COLO668 (cell line): ENCODE measurements at regions not wholly inside any gene's neighbourhood (a gene's known extent, or its start where the extent isn't known, plus 50 kb on each side); places are given as distances from the start of the nearest gene placed in this dataset.
"Not testable (repeated sequence)": the region's sequence is repeated elsewhere in the genome, so short reads cannot be mapped to it uniquely, and the experiment has no call there.

Source experiments
- DNase-seq: peaks from one replicate; lab custom pipeline; 2025; ENCODE audit not compliant: unreplicated experiment; lab: John Stamatoyannopoulos, UW

DNA sequence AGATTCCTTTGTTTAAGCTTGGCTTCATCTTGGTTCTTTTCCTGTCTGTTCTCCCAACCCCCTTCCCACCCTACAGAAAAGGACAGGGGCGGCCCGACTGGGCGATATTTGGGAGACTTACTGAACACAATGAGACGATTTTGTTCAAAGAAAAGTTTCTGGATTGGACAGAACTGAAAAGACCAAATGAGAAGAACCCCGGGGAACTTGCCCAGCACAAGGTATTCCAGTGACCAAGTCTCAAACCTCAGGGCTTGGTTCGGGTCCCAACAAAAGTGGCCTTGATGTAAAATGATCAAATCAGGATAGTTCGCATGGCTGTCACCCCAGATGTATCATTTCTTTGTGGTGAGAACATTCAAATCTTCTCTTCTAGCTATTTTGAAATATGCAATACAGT lies 73.9 kb upstream of the LYZL2 start:
- DNase-seq = not testable (repeated sequence)

GRCh38 chr10:30702860-30703259 lies 73.3 kb upstream of the LYZL2 start:
- no peak for DNase-seq

- no peak for DNase-seq
Observed at GRCh38 chr10:30701451-30702173, 72.1 kb upstream of the LYZL2 start.

DNA sequence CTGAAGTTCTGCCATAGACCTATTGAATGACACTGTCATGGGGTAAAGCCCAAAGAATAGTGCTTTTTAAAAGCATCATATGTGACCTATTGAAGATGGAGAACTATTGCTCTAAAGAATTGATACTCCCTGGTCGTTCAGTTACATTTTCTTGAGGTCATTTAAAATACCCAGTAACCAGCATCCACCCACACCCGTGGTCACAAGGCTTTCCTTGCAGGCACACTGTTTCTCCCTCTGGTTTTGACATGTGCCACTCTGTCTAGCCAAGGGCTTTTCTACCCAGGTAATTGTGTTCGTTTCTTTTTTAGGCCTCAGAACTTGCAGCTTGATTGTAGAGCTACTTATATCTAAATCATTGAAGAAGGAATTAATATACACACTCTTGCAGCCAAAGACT lies 68.3 kb upstream of the LYZL2 start:
- no peak for DNase-seq

GRCh38 chr10:30697221-30697620 lies 67.7 kb upstream of the LYZL2 start:
- not testable (repeated sequence) for DNase-seq

GRCh38 chr10:30696416-30697185 lies 67.0 kb upstream of the LYZL2 start:
- not testable (repeated sequence) for DNase-seq

GRCh38 chr10:30695481-30696236 lies 66.1 kb upstream of the LYZL2 start:
- DNase-seq = peak; percentile 5

- DNase-seq = no peak
Observed at GRCh38 chr10:30694518-30695228, 65.1 kb upstream of the LYZL2 start.

DNA sequence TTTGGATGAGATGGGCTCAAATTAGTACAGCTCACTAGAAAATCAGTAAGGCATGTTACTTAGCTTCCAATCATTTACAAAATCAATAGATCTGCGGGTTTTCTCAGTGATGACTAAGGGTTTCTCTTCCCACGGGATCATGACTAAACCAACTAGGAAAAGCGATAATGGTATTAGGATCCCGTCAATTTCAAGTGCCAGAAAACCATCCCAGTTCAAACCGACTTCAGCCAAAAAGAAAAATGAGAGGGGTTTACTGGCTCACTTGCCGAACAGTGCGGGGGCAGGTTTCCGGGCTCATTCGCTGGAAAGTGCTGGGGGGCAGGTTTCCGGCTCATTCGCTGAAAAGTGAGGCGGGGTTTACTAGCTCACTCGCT lies 62.1 kb upstream of the LYZL2 start:
- no peak for DNase-seq

DNA sequence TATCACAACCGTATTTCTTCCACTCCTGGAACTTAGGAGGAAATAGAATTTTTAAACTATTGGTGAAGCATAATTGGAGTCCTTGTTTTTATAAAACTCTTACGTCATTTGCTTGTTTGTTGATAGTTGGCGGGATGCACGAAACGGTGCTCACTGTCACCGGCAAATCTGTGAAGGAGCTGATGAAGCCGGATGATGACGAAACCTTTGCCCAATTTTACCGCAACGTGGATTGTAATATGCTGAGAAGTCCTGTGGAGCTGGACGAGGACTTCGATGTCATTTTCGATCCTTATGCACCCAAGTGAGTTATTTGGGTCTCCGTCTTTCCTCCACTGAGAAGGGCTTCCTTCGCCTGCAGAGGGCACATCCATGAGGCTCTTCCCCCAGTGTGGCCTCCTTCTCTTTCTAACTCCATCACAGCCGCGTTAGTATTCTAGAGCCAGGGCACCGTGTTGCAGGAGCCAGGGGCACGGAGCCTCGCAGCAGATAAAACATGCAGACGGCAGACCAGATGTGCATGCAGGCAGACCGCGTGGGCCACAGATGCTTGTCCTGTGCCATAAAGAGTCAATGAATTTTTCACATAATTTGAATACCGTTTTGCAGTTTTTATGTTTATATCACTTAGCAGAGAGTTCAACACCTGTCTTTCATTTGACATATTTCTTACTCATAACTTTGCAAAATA lies 61.5 kb upstream of the LYZL2 start:
- DNase-seq = not testable (repeated sequence)

GRCh38 chr10:30688456-30688855 lies 58.9 kb upstream of the LYZL2 start:
- no peak for DNase-seq

DNA sequence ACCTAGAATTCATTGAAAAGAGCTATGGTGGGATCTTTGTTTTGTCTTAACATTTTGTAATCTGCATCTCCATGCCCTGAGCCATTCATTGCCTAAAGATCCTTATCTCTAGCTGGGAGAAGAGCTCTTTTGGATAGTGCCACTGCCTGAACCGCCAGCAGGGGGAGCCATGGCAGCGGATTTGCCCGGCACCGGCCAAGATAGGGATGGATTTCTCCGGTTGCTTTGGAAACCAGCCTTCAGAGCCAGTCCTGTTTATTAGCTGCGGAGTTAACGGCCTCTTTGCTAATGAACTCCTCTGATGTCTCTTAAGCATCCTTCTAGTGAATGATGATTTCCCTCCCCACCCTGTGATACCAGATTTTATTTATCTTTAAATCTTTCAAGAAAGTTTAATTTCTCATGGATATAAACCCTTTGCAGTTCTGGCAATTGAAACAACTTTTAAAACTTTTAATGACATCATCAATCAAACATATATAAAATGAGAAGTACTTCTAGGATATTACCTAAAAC lies 58.2 kb upstream of the LYZL2 start:
- DNase-seq = peak; percentile 46

DNA sequence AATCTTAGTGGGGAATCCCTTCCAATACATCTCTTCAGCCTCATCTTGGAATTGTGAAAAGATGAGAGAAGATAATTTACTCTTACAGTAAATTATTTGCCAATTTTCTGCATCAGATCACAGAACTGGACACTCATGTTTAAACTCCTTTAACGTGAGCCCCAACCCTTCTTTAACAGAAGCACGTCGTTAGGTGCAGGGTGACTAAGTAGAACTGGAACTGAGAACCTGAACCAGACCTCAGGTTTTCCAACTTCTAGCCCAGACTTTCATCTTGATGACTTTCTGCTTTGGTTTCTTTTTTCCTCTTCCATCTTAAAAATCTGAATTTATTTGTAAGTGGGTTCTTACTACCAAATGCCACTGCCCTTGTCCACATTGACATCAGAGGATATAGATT lies 57.2 kb upstream of the LYZL2 start:
- DNase-seq = no peak

- no peak for DNase-seq
Observed at GRCh38 chr10:30683496-30683895, 53.9 kb upstream of the LYZL2 start.

GRCh38 chr10:30682377-30683199 lies 53.0 kb upstream of the LYZL2 start:
- DNase-seq = not testable (repeated sequence)

DNA sequence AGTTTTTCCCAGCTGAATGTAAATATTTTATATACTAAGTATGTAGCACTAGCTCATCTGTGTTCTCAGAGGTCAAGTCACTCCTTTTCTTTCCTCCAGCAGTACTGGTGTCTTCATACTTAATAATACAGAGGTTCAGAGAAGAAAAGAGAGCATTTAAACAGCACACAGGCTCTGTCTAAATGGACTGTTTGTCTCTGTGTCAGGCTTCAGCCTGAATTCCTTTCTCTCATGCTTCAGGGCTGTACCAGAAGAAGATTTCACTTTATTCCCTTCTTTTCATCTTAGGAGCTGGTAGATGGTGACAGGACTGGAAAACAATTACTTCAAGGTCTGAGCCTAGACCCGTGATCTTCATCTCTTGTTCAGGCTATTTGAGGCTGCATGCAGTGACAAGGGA lies 51.4 kb upstream of the LYZL2 start:
- no peak for DNase-seq
